Body of pancreas (tissue), 4 donors: ENCODE measurements at regions not wholly inside any gene's neighbourhood (a gene's known extent, or its start where the extent isn't known, plus 50 kb on each side); places are given as distances from the start of the nearest gene placed in this dataset.
A peak's percentile ranks its signal among the peaks of the same experiment; 100 is the strongest.

Source experiments
- ATAC-seq: fragments of 150-250 bp; one replicate; pipeline ENCODE4 v1.9.1; 2016
- DNase-seq, 4 donors: peaks; one replicate each; pipeline ENCODE4 v3.0.0-alpha.2; 2019
- H3K27ac ChIP-seq, 4 donors: fragments of 200-600 bp; sonication (generic); 1 replicate in 3 of 4; 2 replicates in 1 of 4; pipeline versions ENCODE4 v1.5.1 to v1.6.1; 2016 to 2019; ENCODE audit warnings: mild to moderate bottlenecking in 1 of 4, mixed read lengths in 1 of 4, moderate library complexity in 1 of 4
- H3K27me3 ChIP-seq, 2 donors: fragments of 200-600 bp; sonication (generic); one replicate each; pipeline ENCODE4 v1.6.0; 2016; ENCODE audit warnings: mild to moderate bottlenecking in 1 of 2
- H3K36me3 ChIP-seq, 2 donors: fragments of 200-600 bp; sonication (generic); replicated peaks in 1 of 2; 2 replicates each; pipeline ENCODE4 v1.5.1; 2016; ENCODE audit warnings: low read depth in 2 of 2; ENCODE audit not compliant: insufficient read depth in 1 of 2
- H3K4me1 ChIP-seq: fragments of 200-600 bp; sonication (generic); one replicate; pipeline ENCODE4 v1.6.0; 2016
- H3K4me3 ChIP-seq, 2 donors: fragments of 200-600 bp; sonication (generic); 1 replicate in 1 of 2; 2 replicates in 1 of 2; pipeline ENCODE4 v1.5.1; 2016 to 2019
- H3K9me3 ChIP-seq, 3 donors: fragments of 200-600 bp; sonication (generic); 1 replicate in 2 of 3; 2 replicates in 1 of 3; pipeline ENCODE4 v1.5.1; 2016
- CTCF ChIP-seq, 7 experiments: fragments of 450-650 bp in 4 of 7; fragments of 200-600 bp in 3 of 7; sonication (generic) in 3 of 7; IDR thresholded peaks; one replicate each; pipeline ENCODE4 v1.5.1; 2016 to 2019; ENCODE audit warnings: antibody characterized with exemption in 7 of 7
- POLR2A ChIP-seq, 3 donors: fragments of 450-650 bp; IDR thresholded peaks; one replicate each; pipeline ENCODE4 v1.6.1; 2016; ENCODE audit warnings: antibody characterized with exemption in 3 of 3, mild to moderate bottlenecking in 2 of 3
- WGBS, 2 donors: methylation state at CpG; one replicate each; pipeline ENCODE4 v1.1.5; 2017; 5-methylcytosine and 5-hydroxymethylcytosine counted together
- intact Hi-C: fragments of 100-400 bp; cut with DNase I; formaldehyde crosslinking; loops from one replicate; pipeline ENCODE4 v1.15.1; 2023

- Histone ChIP-seq H3K9me3 (no peaks in the 10 kb centered on the region), H3K36me3 (no peaks in the 10 kb centered on the region), H3K4me3 (no peak overlapping the region), H3K27ac (no peak overlapping the region), H3K27me3 (no peaks in the 10 kb centered on the region), H3K4me1 (no peaks in the 10 kb centered on the region)
- no peak for TF ChIP-seq CTCF (IDR thresholded peaks at IDR 0.05)
- TF ChIP-seq POLR2A (IDR thresholded peaks at IDR 0.05): no peak
- DNase-seq: no peak
- intact Hi-C loops: no loop called here
- WGBS, 2 donors: 68 to 76% methylated on average over 15 to 25 of the region's 25 CpGs
- ATAC-seq: no peak
These were observed 353.3 kb downstream of the C16orf95 start for GRCh38 chr16:86963600-86964575.

- intact Hi-C loops: no loop called here
- no peak overlapping the region for H3K4me3 ChIP-seq
- H3K36me3 ChIP-seq: no peaks in the 10 kb centered on the region
- H3K4me1 ChIP-seq: no peaks in the 10 kb centered on the region
- 61 to 68% methylated on average over 5 to 12 of the region's 14 CpGs for whole genome bisulfite sequencing, 2 donors
- ATAC-seq (no peak), DNase-seq (no peak)
- H3K9me3 ChIP-seq: no peaks in the 10 kb centered on the region
- no peak overlapping the region for H3K27ac ChIP-seq
- H3K27me3 ChIP-seq: no peaks in the 10 kb centered on the region
- no peak for TF ChIP-seq POLR2A (IDR thresholded peaks at IDR 0.05)
- no peak for TF ChIP-seq CTCF (IDR thresholded peaks at IDR 0.05)
These were observed 352.4 kb downstream of the C16orf95 start for GRCh38 chr16:86964796-86965241.

GRCh38 chr16:86965331-86965730 lies 351.9 kb downstream of the C16orf95 start:
- H3K4me3 ChIP-seq: no peak overlapping the region

GRCh38 chr16:86965840-86966550 lies 351.2 kb downstream of the C16orf95 start:
- Histone ChIP-seq H3K4me3 (no peak overlapping the region), H3K36me3 (no peaks in the 10 kb centered on the region), H3K9me3 (no peaks in the 10 kb centered on the region), H3K27ac (no peak overlapping the region), H3K4me1 (no peaks in the 10 kb centered on the region), H3K27me3 (no peaks in the 10 kb centered on the region)
- intact Hi-C loops: no loop called here
- TF ChIP-seq CTCF (IDR thresholded peaks at IDR 0.05): no peak
- no peak for TF ChIP-seq POLR2A (IDR thresholded peaks at IDR 0.05)
- DNase-seq: peak in 1 of 4 donors; percentile 27
- ATAC-seq: no peak
- WGBS, 2 donors: 32 to 45% methylated on average over 13 of the region's 13 CpGs

More at GRCh38 chr16:86965331-86965730, 351.9 kb downstream of the C16orf95 start:
- intact Hi-C loops: no loop called here
- DNase-seq: no peak
- H3K4me1 ChIP-seq: no peaks in the 10 kb centered on the region
- no peaks in the 10 kb centered on the region for H3K27me3 ChIP-seq
- no peaks in the 10 kb centered on the region for H3K9me3 ChIP-seq
- TF ChIP-seq POLR2A (IDR thresholded peaks at IDR 0.05) (no peak), CTCF (IDR thresholded peaks at IDR 0.05) (no peak)
- no peaks in the 10 kb centered on the region for H3K36me3 ChIP-seq
- 61 to 84% methylated on average over 5 to 12 of the region's 12 CpGs for WGBS, 2 donors
- H3K27ac ChIP-seq: no peak overlapping the region
- ATAC-seq: no peak
